Activated CD4-positive, alpha-beta memory T cell treated with anti-CD3 and anti-CD28 coated beads, Interleukin-2, amount 10 ng/mL, durations not matched to agents 7 days and 5 days (primary cell): ENCODE measurements at regions not wholly inside any gene's neighbourhood (a gene's known extent, or its start where the extent isn't known, plus 50 kb on each side); places are given as distances from the start of the nearest gene placed in this dataset.

ENCODE experiments used
- CTCF ChIA-PET: fragments of 350-600 bp; sonication (Branson Sonifier 250); formaldehyde crosslinking; loops from one replicate; lab custom pipeline; 2021; ENCODE audit warnings: antibody characterized with exemption, inconsistent platforms; lab: Charles Lee
- POLR2A ChIA-PET: fragments of 350-600 bp; sonication (Branson Sonifier 250); formaldehyde crosslinking; loops from one replicate; lab custom pipeline; 2021; ENCODE audit warnings: antibody characterized with exemption; lab: Charles Lee
- DNase-seq: peaks from one replicate; pipeline ENCODE4 v3.0.0-alpha.2; 2020
- H3K27ac Mint-ChIP-seq: one replicate; pipeline ENCODE4 v1.8.0; 2021; ENCODE audit warnings: mild to moderate bottlenecking, mixed read lengths
- H3K27me3 Mint-ChIP-seq: one replicate; pipeline ENCODE4 v1.8.0; 2021; ENCODE audit warnings: mixed read lengths
- H3K36me3 Mint-ChIP-seq: one replicate; pipeline ENCODE4 v1.8.0; 2021; ENCODE audit warnings: low read depth, mixed read lengths
- H3K4me1 Mint-ChIP-seq: one replicate; pipeline ENCODE4 v1.8.0; 2021; ENCODE audit warnings: mixed read lengths
- H3K4me3 Mint-ChIP-seq: one replicate; pipeline ENCODE4 v1.8.0; 2021; ENCODE audit warnings: mild to moderate bottlenecking, mixed read lengths
- H3K9me3 Mint-ChIP-seq: one replicate; pipeline ENCODE4 v1.8.0; 2021; ENCODE audit warnings: mixed read lengths

DNA sequence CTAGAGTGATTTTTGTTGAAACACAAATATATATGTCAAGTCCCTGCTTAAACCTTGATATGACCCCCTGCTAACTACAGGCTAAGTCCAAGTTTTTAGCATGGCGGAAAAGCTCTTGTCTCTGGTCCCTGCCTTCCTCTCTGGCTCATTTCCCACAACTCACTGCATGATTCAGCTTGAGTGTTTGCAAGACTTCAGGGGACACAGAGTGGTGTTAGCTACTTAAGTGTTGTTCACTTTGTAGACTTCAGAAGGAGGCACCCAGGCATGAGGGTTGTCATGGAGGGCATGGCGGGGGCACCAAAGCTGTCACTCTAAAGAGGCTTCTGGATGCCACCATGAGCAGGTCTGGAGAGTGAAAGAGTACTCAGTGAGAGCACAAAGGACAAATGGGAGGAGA is 362.4 kb upstream of the ACTBL2 start:
- DNase-seq = no peak
- Mint-ChIP-seq H3K36me3 (no peaks in the 10 kb centered on the region), H3K27ac (no peak overlapping the region), H3K9me3 (no peaks in the 10 kb centered on the region), H3K4me3 (no peak overlapping the region), H3K27me3 (no peaks in the 10 kb centered on the region), H3K4me1 (no peaks in the 10 kb centered on the region)
- POLR2A ChIA-PET = no interaction called here
- CTCF ChIA-PET = no interaction called here

GRCh38 chr5:57844410-57844809 is 361.8 kb upstream of the ACTBL2 start:
- no peak for DNase-seq
- Mint-ChIP-seq H3K27ac (no peak overlapping the region), H3K9me3 (no peaks in the 10 kb centered on the region), H3K36me3 (no peaks in the 10 kb centered on the region), H3K4me1 (no peaks in the 10 kb centered on the region), H3K27me3 (no peaks in the 10 kb centered on the region), H3K4me3 (no peak overlapping the region)
- ChIA-PET CTCF (no interaction called here), POLR2A (no interaction called here)

DNA sequence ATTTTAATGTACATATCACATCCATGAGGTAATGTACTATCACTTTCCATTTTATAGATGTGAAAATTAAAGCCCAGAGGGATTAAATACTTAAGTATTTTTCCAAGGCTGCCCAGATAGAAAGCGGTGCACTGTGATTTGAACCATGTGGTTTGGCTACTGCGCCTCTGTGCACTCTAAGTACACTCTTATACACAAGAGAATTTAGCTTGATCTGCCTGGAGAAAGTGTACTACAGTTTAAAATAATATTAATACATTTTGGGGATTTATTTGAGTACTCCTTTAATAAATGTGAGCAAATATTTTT is 360.4 kb upstream of the ACTBL2 start:
- no peaks in the 10 kb centered on the region for H3K4me1 Mint-ChIP-seq
- no peaks in the 10 kb centered on the region for H3K36me3 Mint-ChIP-seq
- no peak for DNase-seq
- H3K4me3 Mint-ChIP-seq = no peak overlapping the region
- no peak overlapping the region for H3K27ac Mint-ChIP-seq
- ChIA-PET CTCF (no interaction called here), POLR2A (no interaction called here)
- no peaks in the 10 kb centered on the region for H3K27me3 Mint-ChIP-seq
- H3K9me3 Mint-ChIP-seq = no peaks in the 10 kb centered on the region

GRCh38 chr5:57842364-57843058 is 359.9 kb upstream of the ACTBL2 start:
- no peak for DNase-seq
- no peaks in the 10 kb centered on the region for H3K36me3 Mint-ChIP-seq
- no peak overlapping the region for H3K4me3 Mint-ChIP-seq
- no peaks in the 10 kb centered on the region for H3K9me3 Mint-ChIP-seq
- ChIA-PET CTCF (no interaction called here), POLR2A (no interaction called here)
- no peak overlapping the region for H3K27ac Mint-ChIP-seq
- no peaks in the 10 kb centered on the region for H3K27me3 Mint-ChIP-seq
- no peaks in the 10 kb centered on the region for H3K4me1 Mint-ChIP-seq

DNA sequence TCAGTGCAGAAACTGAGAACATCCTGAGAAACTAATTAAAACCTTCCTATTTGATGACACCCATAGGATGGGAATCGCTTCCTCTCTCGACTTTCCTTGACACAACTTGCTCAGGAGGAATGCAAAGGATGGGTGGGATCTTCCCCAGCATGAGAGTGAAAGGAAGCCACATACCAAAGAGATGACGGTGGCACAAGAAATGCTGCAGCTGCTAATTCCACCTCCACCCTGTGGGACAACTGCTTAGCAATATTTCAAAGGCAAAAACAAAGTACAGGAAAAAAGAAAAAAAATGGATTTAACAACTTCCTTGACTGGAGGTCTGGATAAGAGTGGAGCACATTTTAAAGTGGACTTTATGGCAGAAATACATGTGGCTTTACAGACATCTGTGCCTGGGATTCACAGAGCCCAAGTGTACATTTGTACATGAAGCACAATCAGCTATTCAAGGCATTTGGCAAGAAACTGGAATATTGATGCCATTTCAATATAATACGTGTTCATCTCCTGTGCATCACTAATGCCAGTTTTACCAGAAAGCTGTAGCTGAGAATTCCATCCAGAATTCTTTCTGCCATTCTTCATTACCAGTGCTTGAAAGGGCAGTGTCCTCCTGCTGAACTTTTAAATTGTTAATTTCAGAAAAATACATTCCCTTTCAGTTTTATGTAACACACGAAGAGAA is 359.2 kb upstream of the ACTBL2 start:
- H3K4me3 Mint-ChIP-seq = no peak overlapping the region
- H3K27me3 Mint-ChIP-seq = no peaks in the 10 kb centered on the region
- ChIA-PET POLR2A (no interaction called here), CTCF (no interaction called here)
- no peaks in the 10 kb centered on the region for H3K36me3 Mint-ChIP-seq
- H3K27ac Mint-ChIP-seq = no peak overlapping the region
- no peaks in the 10 kb centered on the region for H3K9me3 Mint-ChIP-seq
- no peaks in the 10 kb centered on the region for H3K4me1 Mint-ChIP-seq
- no peak for DNase-seq

DNA sequence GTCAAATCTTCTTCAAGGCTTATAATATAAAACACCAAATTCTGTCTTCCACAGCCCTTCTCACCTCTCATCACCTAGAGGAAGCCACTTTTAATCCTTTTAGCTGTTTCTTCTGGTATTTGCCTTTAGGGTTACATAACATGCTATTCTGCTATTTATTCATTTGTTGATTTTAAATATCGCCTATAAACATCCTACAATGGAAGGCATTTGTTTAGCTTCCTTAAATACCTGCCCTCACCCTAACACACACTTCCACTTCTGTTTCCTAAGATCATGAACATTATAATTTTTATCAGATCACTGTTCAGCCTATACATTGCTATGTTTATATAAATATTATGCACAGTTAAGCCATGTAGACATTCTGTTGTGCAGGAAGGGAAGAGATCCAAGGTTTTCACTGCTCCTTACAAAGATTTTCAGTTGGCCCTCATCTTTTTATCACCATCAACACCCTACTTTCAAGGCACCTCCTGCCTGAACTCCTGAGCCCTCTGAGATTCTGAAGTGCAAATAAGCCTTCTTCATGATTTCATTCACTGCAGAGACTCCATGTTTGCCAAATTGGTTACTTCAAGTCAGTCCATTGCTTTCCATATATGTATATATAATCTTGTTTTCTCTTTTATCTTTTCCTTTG is 356.9 kb upstream of the ACTBL2 start:
- H3K36me3 Mint-ChIP-seq = no peaks in the 10 kb centered on the region
- no peaks in the 10 kb centered on the region for H3K4me1 Mint-ChIP-seq
- POLR2A ChIA-PET = no interaction called here
- H3K9me3 Mint-ChIP-seq = no peaks in the 10 kb centered on the region
- DNase-seq = no peak
- no peak overlapping the region for H3K27ac Mint-ChIP-seq
- no peak overlapping the region for H3K4me3 Mint-ChIP-seq
- H3K27me3 Mint-ChIP-seq = no peaks in the 10 kb centered on the region
- CTCF ChIA-PET = no interaction called here

GRCh38 chr5:57839025-57839424 is 356.4 kb upstream of the ACTBL2 start:
- H3K27me3 Mint-ChIP-seq = no peaks in the 10 kb centered on the region
- DNase-seq = no peak
- CTCF ChIA-PET = no interaction called here
- no peak overlapping the region for H3K4me3 Mint-ChIP-seq
- POLR2A ChIA-PET = no interaction called here
- H3K36me3 Mint-ChIP-seq = no peaks in the 10 kb centered on the region
- H3K27ac Mint-ChIP-seq = no peak overlapping the region
- no peaks in the 10 kb centered on the region for H3K4me1 Mint-ChIP-seq
- H3K9me3 Mint-ChIP-seq = no peaks in the 10 kb centered on the region

DNA sequence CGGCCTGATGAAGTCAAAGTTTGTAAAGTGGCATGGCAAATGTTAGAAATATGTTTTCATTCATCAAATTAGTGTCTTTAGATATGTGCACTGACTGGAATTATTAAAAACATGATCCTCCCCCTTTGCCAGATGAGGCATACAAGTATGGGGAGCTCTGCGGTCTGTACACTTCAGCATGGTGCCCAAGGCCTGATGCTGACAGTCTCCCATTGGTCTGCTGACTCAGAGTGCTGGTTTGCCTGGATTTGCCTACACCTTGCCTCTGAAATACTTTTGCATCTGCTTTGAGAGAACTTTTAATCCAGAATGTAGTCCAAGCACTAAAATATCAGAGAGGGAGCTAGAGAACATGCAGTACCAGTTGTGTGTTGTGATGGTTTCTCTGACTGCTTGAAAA is 354.3 kb upstream of the ACTBL2 start:
- POLR2A ChIA-PET = no interaction called here

DNA sequence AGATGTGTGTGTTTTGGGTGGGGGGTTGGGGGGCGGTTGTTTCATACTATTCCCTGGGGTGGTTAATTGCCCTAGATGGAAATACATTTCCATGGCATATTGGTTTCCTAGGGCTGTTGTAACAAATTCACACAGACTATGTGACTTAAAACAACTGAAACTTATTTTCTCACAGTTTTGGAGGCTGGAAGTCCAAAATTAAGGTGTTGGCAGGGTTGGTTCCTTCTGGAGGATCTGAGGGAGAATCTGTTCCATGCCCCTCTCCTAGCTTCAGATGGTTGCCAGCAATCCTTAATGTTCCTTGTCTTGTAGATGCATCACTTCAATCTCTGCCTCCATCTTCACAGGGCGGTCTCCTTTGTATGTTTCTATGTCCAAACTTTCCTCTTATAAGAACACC is 353.7 kb upstream of the ACTBL2 start:
- no peak for DNase-seq
- Mint-ChIP-seq H3K36me3 (no peaks in the 10 kb centered on the region), H3K27ac (no peak overlapping the region), H3K9me3 (no peaks in the 10 kb centered on the region), H3K4me3 (no peak overlapping the region), H3K4me1 (no peaks in the 10 kb centered on the region), H3K27me3 (no peaks in the 10 kb centered on the region)
- POLR2A ChIA-PET = no interaction called here
- CTCF ChIA-PET = no interaction called here

More for the DNA sequence above, 354.3 kb upstream of the ACTBL2 start:
- Mint-ChIP-seq H3K9me3 (no peaks in the 10 kb centered on the region), H3K36me3 (no peaks in the 10 kb centered on the region), H3K4me1 (no peaks in the 10 kb centered on the region), H3K27me3 (no peaks in the 10 kb centered on the region), H3K27ac (no peak overlapping the region), H3K4me3 (no peak overlapping the region)
- no peak for DNase-seq
- CTCF ChIA-PET = no interaction called here

DNA sequence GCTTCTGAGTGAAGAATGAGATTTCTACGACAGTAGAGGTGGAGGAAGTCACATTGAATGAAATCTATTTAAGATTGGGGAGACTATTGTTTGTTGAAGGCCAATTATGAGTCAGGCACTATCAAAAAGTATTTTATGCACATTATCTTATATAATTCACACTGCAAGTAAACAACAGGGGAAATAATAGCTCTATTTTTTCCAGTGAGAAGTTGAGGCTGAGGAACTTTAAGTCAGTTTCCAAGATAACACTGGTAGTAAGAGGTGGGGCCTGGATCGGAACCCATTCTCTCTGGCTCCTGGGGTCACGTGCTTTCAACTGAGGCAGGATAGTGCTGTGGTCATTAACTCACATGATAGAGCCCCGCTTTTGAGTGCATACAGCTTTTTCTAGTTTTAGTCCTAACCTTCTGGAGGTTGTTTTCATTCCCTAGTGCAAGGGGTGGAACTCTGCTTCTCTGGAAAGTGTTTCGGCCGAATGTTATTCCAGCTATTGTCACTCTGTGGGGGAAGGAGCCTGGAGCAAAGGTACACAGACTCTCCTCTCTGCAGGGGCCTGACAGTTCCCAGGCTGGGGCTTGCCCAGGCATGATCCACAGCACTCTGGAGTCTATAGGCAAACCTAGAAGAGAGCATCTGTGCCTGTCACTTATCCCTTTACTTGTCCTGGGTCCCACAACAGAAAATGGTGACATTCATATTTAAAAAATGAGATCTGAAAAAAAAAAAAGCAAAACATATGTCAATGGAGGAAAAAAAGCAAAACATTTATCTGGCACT is 352.4 kb upstream of the ACTBL2 start:
- Mint-ChIP-seq H3K27me3 (no peaks in the 10 kb centered on the region), H3K4me3 (no peak overlapping the region), H3K27ac (no peak overlapping the region), H3K4me1 (no peaks in the 10 kb centered on the region), H3K9me3 (no peaks in the 10 kb centered on the region), H3K36me3 (no peaks in the 10 kb centered on the region)
- CTCF ChIA-PET = no interaction called here
- POLR2A ChIA-PET = no interaction called here
- no peak for DNase-seq

DNA sequence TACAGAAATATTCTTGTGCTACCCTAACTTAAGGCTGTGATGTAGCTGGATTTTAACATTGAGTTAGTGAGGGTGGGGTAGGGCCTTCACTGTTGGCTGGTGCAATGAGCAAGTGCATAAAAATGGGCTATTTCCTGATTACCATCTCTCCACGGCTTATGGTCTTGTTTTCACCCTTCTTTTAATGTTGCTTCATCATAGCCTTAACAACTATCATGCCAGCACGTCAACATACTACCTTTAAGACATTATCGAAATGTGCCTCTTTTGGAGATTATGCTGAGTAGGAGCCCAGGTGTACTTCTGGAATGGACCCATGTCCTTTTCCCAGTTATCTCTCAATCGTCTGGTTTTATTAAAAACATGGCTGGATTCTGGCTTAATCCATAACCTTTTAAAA is 350.9 kb upstream of the ACTBL2 start:
- DNase-seq = no peak
- Mint-ChIP-seq H3K27ac (no peak overlapping the region), H3K27me3 (no peaks in the 10 kb centered on the region), H3K9me3 (no peaks in the 10 kb centered on the region), H3K4me3 (no peak overlapping the region), H3K36me3 (no peaks in the 10 kb centered on the region), H3K4me1 (no peaks in the 10 kb centered on the region)
- POLR2A ChIA-PET = no interaction called here
- CTCF ChIA-PET = no interaction called here

- H3K9me3 Mint-ChIP-seq = no peaks in the 10 kb centered on the region
- H3K27ac Mint-ChIP-seq = no peak overlapping the region
- ChIA-PET CTCF (no interaction called here), POLR2A (no interaction called here)
- no peaks in the 10 kb centered on the region for H3K27me3 Mint-ChIP-seq
- no peak overlapping the region for H3K4me3 Mint-ChIP-seq
- no peak for DNase-seq
- H3K4me1 Mint-ChIP-seq = no peaks in the 10 kb centered on the region
- H3K36me3 Mint-ChIP-seq = no peaks in the 10 kb centered on the region
Measured at GRCh38 chr5:57832875-57833274, 350.3 kb upstream of the ACTBL2 start.

GRCh38 chr5:57831932-57832331 is 349.3 kb upstream of the ACTBL2 start:
- H3K27me3 Mint-ChIP-seq = no peaks in the 10 kb centered on the region
- CTCF ChIA-PET = no interaction called here
- H3K4me3 Mint-ChIP-seq = no peak overlapping the region
- no peaks in the 10 kb centered on the region for H3K9me3 Mint-ChIP-seq
- no peak for DNase-seq
- no peak overlapping the region for H3K27ac Mint-ChIP-seq
- POLR2A ChIA-PET = no interaction called here
- no peaks in the 10 kb centered on the region for H3K36me3 Mint-ChIP-seq
- no peaks in the 10 kb centered on the region for H3K4me1 Mint-ChIP-seq
